Liver (tissue), 3 donors: ENCODE measurements at regions not wholly inside any gene's neighbourhood (a gene's known extent, or its start where the extent isn't known, plus 50 kb on each side); places are given as distances from the start of the nearest gene placed in this dataset.

Experiments used
- GABPA ChIP-seq, 2 donors: IDR thresholded peaks in 1 of 2; conservative IDR thresholded peaks in 1 of 2; 2 replicates each; pipeline ENCODE4 v1.6.1; 2016; ENCODE audit warnings: antibody characterized with exemption in 2 of 2, mild to moderate bottlenecking in 1 of 2, moderate library complexity in 1 of 2
- JUND ChIP-seq, 2 donors: IDR thresholded peaks; 2 replicates each; pipeline ENCODE4 v1.6.1; 2016; ENCODE audit warnings: antibody characterized with exemption in 2 of 2
- SP1 ChIP-seq: IDR thresholded peaks from 2 replicates; pipeline ENCODE4 v1.6.1; 2018; ENCODE audit warnings: antibody characterized with exemption, mild to moderate bottlenecking
- TF ChIP-seq, protein P1 (sequence below): fragments of 150-350 bp; IDR thresholded peaks from 2 replicates; pipeline ENCODE4 v1.5.1; 2017; ENCODE audit warnings: improper control_type of control experiment, low read depth, low read length; ENCODE audit not compliant: missing input control
- TF ChIP-seq, protein P2 (sequence below): IDR thresholded peaks from 2 replicates; pipeline ENCODE4 v1.6.1; 2016; ENCODE audit warnings: antibody characterized with exemption
- donor health status: healthy.
- donor health status: healthy.

DNA sequence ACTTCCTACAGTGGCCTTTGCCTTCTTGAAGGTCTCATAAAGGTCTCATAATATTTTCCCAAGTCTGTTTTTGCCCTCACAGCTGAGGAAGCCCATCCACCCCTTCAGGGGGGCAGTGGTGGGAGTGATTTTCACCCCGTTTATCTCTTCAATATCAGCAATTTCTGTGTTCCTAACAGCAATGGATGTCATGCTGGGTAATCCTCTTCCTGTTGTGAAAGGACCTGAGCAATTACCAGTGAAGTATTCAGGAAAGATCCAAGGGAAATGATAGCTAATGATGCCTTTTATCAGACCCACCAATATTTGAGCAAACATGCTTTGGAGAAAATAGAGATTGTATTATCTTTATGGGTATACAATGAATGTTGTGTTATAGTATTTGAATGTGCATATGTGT lies 226.9 kb downstream of the INSC start:
- TF ChIP-seq JUND (IDR thresholded peaks at IDR 0.05) = no peak
- TF ChIP-seq, protein P1, sequence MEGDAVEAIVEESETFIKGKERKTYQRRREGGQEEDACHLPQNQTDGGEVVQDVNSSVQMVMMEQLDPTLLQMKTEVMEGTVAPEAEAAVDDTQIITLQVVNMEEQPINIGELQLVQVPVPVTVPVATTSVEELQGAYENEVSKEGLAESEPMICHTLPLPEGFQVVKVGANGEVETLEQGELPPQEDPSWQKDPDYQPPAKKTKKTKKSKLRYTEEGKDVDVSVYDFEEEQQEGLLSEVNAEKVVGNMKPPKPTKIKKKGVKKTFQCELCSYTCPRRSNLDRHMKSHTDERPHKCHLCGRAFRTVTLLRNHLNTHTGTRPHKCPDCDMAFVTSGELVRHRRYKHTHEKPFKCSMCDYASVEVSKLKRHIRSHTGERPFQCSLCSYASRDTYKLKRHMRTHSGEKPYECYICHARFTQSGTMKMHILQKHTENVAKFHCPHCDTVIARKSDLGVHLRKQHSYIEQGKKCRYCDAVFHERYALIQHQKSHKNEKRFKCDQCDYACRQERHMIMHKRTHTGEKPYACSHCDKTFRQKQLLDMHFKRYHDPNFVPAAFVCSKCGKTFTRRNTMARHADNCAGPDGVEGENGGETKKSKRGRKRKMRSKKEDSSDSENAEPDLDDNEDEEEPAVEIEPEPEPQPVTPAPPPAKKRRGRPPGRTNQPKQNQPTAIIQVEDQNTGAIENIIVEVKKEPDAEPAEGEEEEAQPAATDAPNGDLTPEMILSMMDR = no peak
- TF ChIP-seq, protein P2, sequence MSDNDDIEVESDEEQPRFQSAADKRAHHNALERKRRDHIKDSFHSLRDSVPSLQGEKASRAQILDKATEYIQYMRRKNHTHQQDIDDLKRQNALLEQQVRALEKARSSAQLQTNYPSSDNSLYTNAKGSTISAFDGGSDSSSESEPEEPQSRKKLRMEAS = no peak
- no peak for TF ChIP-seq SP1
- no peak for TF ChIP-seq GABPA (IDR thresholded peaks at IDR 0.05 in 1 of 2, conservative IDR thresholded peaks at IDR 0.05 in 1 of 2)
